Calu3 (cell line): ENCODE measurements at regions not wholly inside any gene's neighbourhood (a gene's known extent, or its start where the extent isn't known, plus 50 kb on each side); places are given as distances from the start of the nearest gene placed in this dataset.

ENCODE experiments used
- BruUV-seq: library from RNA; stranded (reverse); fragments of 400-500 nt; replicated peaks from 2 replicates; lab custom pipeline; 2021; lab: Mats Ljungman, UMichigan
- CTCF ChIA-PET: fragments of 300-600 bp; sonication (Branson Sonifier 250); formaldehyde crosslinking; loops from one replicate; lab custom pipeline; 2022; ENCODE audit warnings: antibody characterized with exemption; lab: Charles Lee
- DNase-seq: peaks from one replicate; pipeline ENCODE4 v3.0.0; 2022
- H3K27ac Mint-ChIP-seq: one replicate; pipeline ENCODE4 v1.8.0; 2022; ENCODE audit warnings: mixed read lengths; ENCODE audit not compliant: unreplicated experiment
- H3K27me3 Mint-ChIP-seq: one replicate; pipeline ENCODE4 v1.8.0; 2022; ENCODE audit warnings: mixed read lengths; ENCODE audit not compliant: unreplicated experiment
- H3K36me3 Mint-ChIP-seq: one replicate; pipeline ENCODE4 v1.8.0; 2022; ENCODE audit warnings: mild to moderate bottlenecking, moderate library complexity, mixed read lengths; ENCODE audit not compliant: insufficient read depth, unreplicated experiment
- H3K4me1 Mint-ChIP-seq: one replicate; pipeline ENCODE4 v1.8.0; 2022; ENCODE audit warnings: mild to moderate bottlenecking, low read depth, mixed read lengths; ENCODE audit not compliant: unreplicated experiment
- H3K4me3 Mint-ChIP-seq: one replicate; pipeline ENCODE4 v1.8.0; 2022; ENCODE audit warnings: mild to moderate bottlenecking, low read depth, moderate library complexity, mixed read lengths; ENCODE audit not compliant: unreplicated experiment
- H3K9me3 Mint-ChIP-seq: one replicate; pipeline ENCODE4 v1.8.0; 2022; ENCODE audit warnings: low read depth, mixed read lengths; ENCODE audit not compliant: unreplicated experiment
- intact Hi-C: fragments of 100-400 bp; cut with micrococcal nuclease; formaldehyde crosslinking; loops from one replicate; pipeline ENCODE4 v1.10.0; 2022; ENCODE audit not compliant: unreplicated experiment
- TF ChIP-seq, protein P1 (sequence below): fragments of 200-600 bp; IDR thresholded peaks from one replicate; pipeline ENCODE4 v1.8.0; 2022; ENCODE audit warnings: antibody characterized with exemption; ENCODE audit not compliant: unreplicated experiment

DNA sequence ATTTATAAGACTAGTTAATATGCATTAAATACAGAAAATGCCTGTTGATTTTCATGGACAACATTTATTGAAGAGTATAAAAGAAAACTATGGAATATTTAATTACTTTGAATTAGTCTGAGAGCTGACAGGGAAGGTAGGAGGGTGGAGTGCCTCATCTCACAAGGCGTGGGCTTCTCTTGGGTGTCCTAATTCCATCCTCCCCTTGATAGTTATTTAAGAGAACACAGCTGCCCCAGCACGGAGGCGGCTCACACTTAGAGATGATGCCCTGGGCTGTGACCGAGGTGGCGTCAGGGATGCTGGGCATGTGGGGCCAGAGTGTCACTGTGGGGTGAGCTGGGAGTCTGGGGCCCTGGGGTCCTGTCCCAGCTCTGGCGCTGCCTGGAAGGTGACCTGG is 493.0 kb downstream of the PTPRU start:
- TF ChIP-seq, protein P1, sequence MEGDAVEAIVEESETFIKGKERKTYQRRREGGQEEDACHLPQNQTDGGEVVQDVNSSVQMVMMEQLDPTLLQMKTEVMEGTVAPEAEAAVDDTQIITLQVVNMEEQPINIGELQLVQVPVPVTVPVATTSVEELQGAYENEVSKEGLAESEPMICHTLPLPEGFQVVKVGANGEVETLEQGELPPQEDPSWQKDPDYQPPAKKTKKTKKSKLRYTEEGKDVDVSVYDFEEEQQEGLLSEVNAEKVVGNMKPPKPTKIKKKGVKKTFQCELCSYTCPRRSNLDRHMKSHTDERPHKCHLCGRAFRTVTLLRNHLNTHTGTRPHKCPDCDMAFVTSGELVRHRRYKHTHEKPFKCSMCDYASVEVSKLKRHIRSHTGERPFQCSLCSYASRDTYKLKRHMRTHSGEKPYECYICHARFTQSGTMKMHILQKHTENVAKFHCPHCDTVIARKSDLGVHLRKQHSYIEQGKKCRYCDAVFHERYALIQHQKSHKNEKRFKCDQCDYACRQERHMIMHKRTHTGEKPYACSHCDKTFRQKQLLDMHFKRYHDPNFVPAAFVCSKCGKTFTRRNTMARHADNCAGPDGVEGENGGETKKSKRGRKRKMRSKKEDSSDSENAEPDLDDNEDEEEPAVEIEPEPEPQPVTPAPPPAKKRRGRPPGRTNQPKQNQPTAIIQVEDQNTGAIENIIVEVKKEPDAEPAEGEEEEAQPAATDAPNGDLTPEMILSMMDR: no peak
- CTCF ChIA-PET: interaction anchor here (0.6 kb wide), 1 partner anchor 1050 kb away, joined by 3 read pairs; no protein-coding TSS in a partner anchor
- BruUV-seq: no TSS peak
- intact Hi-C loops: no loop called here
- H3K4me3 Mint-ChIP-seq: no peak overlapping the region
- DNase-seq: no peak
- peaks cover 2% of the 10 kb centered on the region for H3K9me3 Mint-ChIP-seq
- no peaks in the 10 kb centered on the region for H3K36me3 Mint-ChIP-seq
- peaks cover 8% of the 10 kb centered on the region for H3K4me1 Mint-ChIP-seq
- H3K27me3 Mint-ChIP-seq: peaks cover 69% of the 10 kb centered on the region
- H3K27ac Mint-ChIP-seq: no peak overlapping the region

DNA sequence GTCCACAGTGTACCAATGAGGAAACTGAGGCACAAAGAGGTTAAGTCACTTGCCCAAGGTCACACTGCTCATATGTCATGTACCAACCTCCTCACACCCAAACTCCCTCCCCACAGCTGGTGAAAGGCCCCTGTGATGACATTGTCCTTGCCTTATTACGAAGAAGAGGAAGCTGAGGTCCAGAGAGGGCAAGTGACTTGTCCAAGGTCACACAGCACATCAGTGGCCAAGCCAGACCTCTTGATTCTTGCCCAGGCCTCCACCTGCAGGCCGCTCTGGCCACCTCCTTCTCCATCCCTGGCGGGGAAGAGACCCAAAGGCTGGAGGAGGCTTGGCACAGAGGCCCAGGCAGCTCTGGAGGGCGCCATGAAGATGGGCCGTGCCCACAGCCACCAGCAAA is 492.4 kb downstream of the PTPRU start:
- no peak for DNase-seq
- peaks cover 8% of the 10 kb centered on the region for H3K4me1 Mint-ChIP-seq
- no peaks in the 10 kb centered on the region for H3K36me3 Mint-ChIP-seq
- TF ChIP-seq, protein P1: no peak
- H3K27me3 Mint-ChIP-seq: peaks cover 68% of the 10 kb centered on the region
- intact Hi-C loops: no loop called here
- no TSS peak for BruUV-seq
- H3K9me3 Mint-ChIP-seq: peaks cover 6% of the 10 kb centered on the region
- H3K27ac Mint-ChIP-seq: no peak overlapping the region
- no peak overlapping the region for H3K4me3 Mint-ChIP-seq
- CTCF ChIA-PET: no interaction called here

GRCh38 chr1:29725262-29725661 is 488.9 kb downstream of the PTPRU start:
- Mint-ChIP-seq H3K36me3 (no peaks in the 10 kb centered on the region), H3K4me3 (no peak overlapping the region), H3K27ac (no peak overlapping the region), H3K27me3 (peaks cover 52% of the 10 kb centered on the region), H3K9me3 (peaks cover 8% of the 10 kb centered on the region), H3K4me1 (no peaks in the 10 kb centered on the region)
- DNase-seq: no peak
- CTCF ChIA-PET: no interaction called here
- BruUV-seq: no TSS peak
- intact Hi-C loops: no loop called here
- TF ChIP-seq, protein P1: no peak

- Mint-ChIP-seq H3K36me3 (no peaks in the 10 kb centered on the region), H3K27me3 (peaks cover 77% of the 10 kb centered on the region), H3K9me3 (peaks cover 15% of the 10 kb centered on the region), H3K27ac (no peak overlapping the region), H3K4me1 (peaks cover 8% of the 10 kb centered on the region), H3K4me3 (no peak overlapping the region)
- no peak for DNase-seq
- CTCF ChIA-PET: no interaction called here
- TF ChIP-seq, protein P1: no peak
- intact Hi-C loops: no loop called here
- no TSS peak for BruUV-seq
Measured at GRCh38 chr1:29722598-29722997, 486.3 kb downstream of the PTPRU start.
